ENCODE measurements at regions not wholly inside any gene's neighbourhood (a gene's known extent, or its start where the extent isn't known, plus 50 kb on each side); places are given as distances from the start of the nearest gene placed in this dataset.
"Not testable (repeated sequence)": the region's sequence is repeated elsewhere in the genome, so short reads cannot be mapped to it uniquely, and the experiment has no call there.

GRCh38 chr16:6695666-6696065, 637.0 kb upstream of the RBFOX1 start:
- Histone ChIP-seq H3K36me3 (ENCODE audit: control insufficient read depth, insufficient read depth, low read length) (no peaks in the 10 kb centered on the region), H2AFZ (ENCODE audit: low read length) (no peak overlapping the region), H3K4me2 (ENCODE audit: extremely low read depth, insufficient read depth, low read length) (no peak overlapping the region), H3K9ac (ENCODE audit: insufficient read depth, low read length) (no peak overlapping the region), H4K20me1 (ENCODE audit: control insufficient read depth, extremely low read depth, insufficient read depth, low read length) (no peaks in the 10 kb centered on the region), H3K4me3 (replicated peaks in 1 of 4; ENCODE audit: control extremely low read depth in 1 of 4, insufficient read depth in 1 of 4, low read depth in 3 of 4, low read length in 4 of 4) (no peak overlapping the region), H3K4me1 (ENCODE audit: control insufficient read depth, extremely low read depth, insufficient read depth, low read length) (no peaks in the 10 kb centered on the region), H3K27me3 (ENCODE audit: control insufficient read depth, insufficient read depth, low read length) (no peaks in the 10 kb centered on the region), H3K79me2 (ENCODE audit: control insufficient read depth, insufficient read depth, low read length) (no peaks in the 10 kb centered on the region), H3K27ac (ENCODE audit: insufficient read depth, low read length) (no peak overlapping the region), H3K9me3 (ENCODE audit: control insufficient read depth, insufficient read depth, low read depth, low read length) (no peaks in the 10 kb centered on the region)
- no peak for DNase-seq (ENCODE audit: low read depth in 2 of 2)
- TF ChIP-seq EZH2 (IDR thresholded peaks at IDR 0.05; ENCODE audit: low read length, missing control alignments) = no peak
- TF ChIP-seq, protein P1, sequence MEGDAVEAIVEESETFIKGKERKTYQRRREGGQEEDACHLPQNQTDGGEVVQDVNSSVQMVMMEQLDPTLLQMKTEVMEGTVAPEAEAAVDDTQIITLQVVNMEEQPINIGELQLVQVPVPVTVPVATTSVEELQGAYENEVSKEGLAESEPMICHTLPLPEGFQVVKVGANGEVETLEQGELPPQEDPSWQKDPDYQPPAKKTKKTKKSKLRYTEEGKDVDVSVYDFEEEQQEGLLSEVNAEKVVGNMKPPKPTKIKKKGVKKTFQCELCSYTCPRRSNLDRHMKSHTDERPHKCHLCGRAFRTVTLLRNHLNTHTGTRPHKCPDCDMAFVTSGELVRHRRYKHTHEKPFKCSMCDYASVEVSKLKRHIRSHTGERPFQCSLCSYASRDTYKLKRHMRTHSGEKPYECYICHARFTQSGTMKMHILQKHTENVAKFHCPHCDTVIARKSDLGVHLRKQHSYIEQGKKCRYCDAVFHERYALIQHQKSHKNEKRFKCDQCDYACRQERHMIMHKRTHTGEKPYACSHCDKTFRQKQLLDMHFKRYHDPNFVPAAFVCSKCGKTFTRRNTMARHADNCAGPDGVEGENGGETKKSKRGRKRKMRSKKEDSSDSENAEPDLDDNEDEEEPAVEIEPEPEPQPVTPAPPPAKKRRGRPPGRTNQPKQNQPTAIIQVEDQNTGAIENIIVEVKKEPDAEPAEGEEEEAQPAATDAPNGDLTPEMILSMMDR (conservative IDR thresholded peaks at IDR 0.05 in 1 of 2, IDR thresholded peaks at IDR 0.05 in 1 of 2; ENCODE audit: low read depth in 1 of 2, low read length in 2 of 2) = no peak

GRCh38 chr16:6694636-6695035, 638.0 kb upstream of the RBFOX1 start:
- no peaks in the 10 kb centered on the region for H4K20me1 ChIP-seq (ENCODE audit: control insufficient read depth, extremely low read depth, insufficient read depth, low read length)
- H3K79me2 ChIP-seq (ENCODE audit: control insufficient read depth, insufficient read depth, low read length) = no peaks in the 10 kb centered on the region
- H3K4me2 ChIP-seq (ENCODE audit: extremely low read depth, insufficient read depth, low read length) = no peak overlapping the region
- TF ChIP-seq, protein P1 (conservative IDR thresholded peaks at IDR 0.05 in 1 of 2, IDR thresholded peaks at IDR 0.05 in 1 of 2; ENCODE audit: low read depth in 1 of 2, low read length in 2 of 2) = no peak
- no peak for TF ChIP-seq EZH2 (IDR thresholded peaks at IDR 0.05; ENCODE audit: low read length, missing control alignments)
- no peaks in the 10 kb centered on the region for H3K9me3 ChIP-seq (ENCODE audit: control insufficient read depth, insufficient read depth, low read depth, low read length)
- no peak overlapping the region for H3K27ac ChIP-seq (ENCODE audit: insufficient read depth, low read length)
- no peaks in the 10 kb centered on the region for H3K27me3 ChIP-seq (ENCODE audit: control insufficient read depth, insufficient read depth, low read length)
- no peak overlapping the region for H3K4me3 ChIP-seq (replicated peaks in 1 of 4; ENCODE audit: control extremely low read depth in 1 of 4, insufficient read depth in 1 of 4, low read depth in 3 of 4, low read length in 4 of 4)
- no peak overlapping the region for H2AFZ ChIP-seq (ENCODE audit: low read length)
- H3K36me3 ChIP-seq (ENCODE audit: control insufficient read depth, insufficient read depth, low read length) = no peaks in the 10 kb centered on the region
- no peaks in the 10 kb centered on the region for H3K4me1 ChIP-seq (ENCODE audit: control insufficient read depth, extremely low read depth, insufficient read depth, low read length)
- H3K9ac ChIP-seq (ENCODE audit: insufficient read depth, low read length) = no peak overlapping the region
- DNase-seq (ENCODE audit: low read depth in 2 of 2) = no peak

DNA sequence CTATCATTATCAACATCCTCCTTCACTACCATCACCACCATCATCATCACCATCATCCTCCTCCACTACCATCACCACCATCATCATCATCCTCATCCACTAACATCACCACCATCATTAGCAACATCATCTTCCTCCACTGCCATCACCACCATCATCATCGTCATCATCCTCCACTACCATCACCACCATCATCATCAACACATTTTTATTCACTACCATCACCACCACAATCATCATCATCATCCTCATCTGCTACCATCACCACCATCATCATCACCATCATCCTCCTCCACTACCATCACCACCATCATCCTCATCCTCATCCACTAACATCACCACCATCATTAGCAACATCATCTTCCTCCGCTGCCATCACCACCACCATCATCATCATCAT, 639.2 kb upstream of the RBFOX1 start:
- not testable (repeated sequence) for H3K27ac ChIP-seq (ENCODE audit: insufficient read depth, low read length); H3K36me3 ChIP-seq (ENCODE audit: control insufficient read depth, insufficient read depth, low read length); H3K9ac ChIP-seq (ENCODE audit: insufficient read depth, low read length); H3K27me3 ChIP-seq (ENCODE audit: control insufficient read depth, insufficient read depth, low read length); H3K4me3 ChIP-seq (replicated peaks in 1 of 4; ENCODE audit: control extremely low read depth in 1 of 4, insufficient read depth in 1 of 4, low read depth in 3 of 4, low read length in 4 of 4); H3K79me2 ChIP-seq (ENCODE audit: control insufficient read depth, insufficient read depth, low read length); H4K20me1 ChIP-seq (ENCODE audit: control insufficient read depth, extremely low read depth, insufficient read depth, low read length); DNase-seq (ENCODE audit: low read depth in 2 of 2); H2AFZ ChIP-seq (ENCODE audit: low read length); H3K4me1 ChIP-seq (ENCODE audit: control insufficient read depth, extremely low read depth, insufficient read depth, low read length); H3K9me3 ChIP-seq (ENCODE audit: control insufficient read depth, insufficient read depth, low read depth, low read length); H3K4me2 ChIP-seq (ENCODE audit: extremely low read depth, insufficient read depth, low read length)

DNA sequence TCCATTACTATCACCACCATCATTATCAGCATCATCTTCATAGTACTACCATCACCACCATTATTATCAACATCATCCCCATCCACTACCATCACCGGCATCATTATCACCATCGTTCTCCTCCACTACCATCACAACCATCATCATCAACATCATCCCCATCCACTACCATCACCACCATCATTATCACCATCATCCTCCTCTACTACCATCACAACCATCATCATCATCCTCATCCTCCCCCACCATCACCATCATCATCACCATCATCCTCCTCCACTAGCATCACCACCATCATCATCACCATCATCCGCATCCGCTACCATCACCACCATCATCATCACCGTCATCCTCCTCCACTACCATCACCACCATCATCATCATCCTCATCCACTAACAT, 639.8 kb upstream of the RBFOX1 start:
- H3K4me2 ChIP-seq (ENCODE audit: extremely low read depth, insufficient read depth, low read length) = no peak overlapping the region
- no peak overlapping the region for H3K4me3 ChIP-seq (replicated peaks in 1 of 4; ENCODE audit: control extremely low read depth in 1 of 4, insufficient read depth in 1 of 4, low read depth in 3 of 4, low read length in 4 of 4)
- H3K9ac ChIP-seq (ENCODE audit: insufficient read depth, low read length) = no peak overlapping the region
- H3K79me2 ChIP-seq (ENCODE audit: control insufficient read depth, insufficient read depth, low read length) = no peaks in the 10 kb centered on the region
- no peaks in the 10 kb centered on the region for H3K27me3 ChIP-seq (ENCODE audit: control insufficient read depth, insufficient read depth, low read length)
- H3K27ac ChIP-seq (ENCODE audit: insufficient read depth, low read length) = no peak overlapping the region
- no peak overlapping the region for H2AFZ ChIP-seq (ENCODE audit: low read length)
- TF ChIP-seq, protein P1 (conservative IDR thresholded peaks at IDR 0.05 in 1 of 2, IDR thresholded peaks at IDR 0.05 in 1 of 2; ENCODE audit: low read depth in 1 of 2, low read length in 2 of 2) = no peak
- no peak for TF ChIP-seq EZH2 (IDR thresholded peaks at IDR 0.05; ENCODE audit: low read length, missing control alignments)
- H4K20me1 ChIP-seq (ENCODE audit: control insufficient read depth, extremely low read depth, insufficient read depth, low read length) = no peaks in the 10 kb centered on the region
- H3K9me3 ChIP-seq (ENCODE audit: control insufficient read depth, insufficient read depth, low read depth, low read length) = no peaks in the 10 kb centered on the region
- H3K36me3 ChIP-seq (ENCODE audit: control insufficient read depth, insufficient read depth, low read length) = no peaks in the 10 kb centered on the region
- no peak for DNase-seq (ENCODE audit: low read depth in 2 of 2)
- H3K4me1 ChIP-seq (ENCODE audit: control insufficient read depth, extremely low read depth, insufficient read depth, low read length) = no peaks in the 10 kb centered on the region

Measured in fibroblast of lung (primary cell).